Activated CD4-positive, alpha-beta T cell treated with anti-CD3 and anti-CD28 coated beads for 4 hours (primary cell): ENCODE measurements at regions not wholly inside any gene's neighbourhood (a gene's known extent, or its start where the extent isn't known, plus 50 kb on each side); places are given as distances from the start of the nearest gene placed in this dataset.

Experiments
- DNase-seq, 2 donors: peaks; one replicate each; pipeline ENCODE4 v3.0.0-alpha.2; 2020

- DNase-seq = no peak
These were observed 668.7 kb downstream of the NR2F1-AS1 start for GRCh38 chr5:92912283-92912682.

GRCh38 chr5:92911851-92912250 lies 669.2 kb downstream of the NR2F1-AS1 start:
- DNase-seq = no peak

DNA sequence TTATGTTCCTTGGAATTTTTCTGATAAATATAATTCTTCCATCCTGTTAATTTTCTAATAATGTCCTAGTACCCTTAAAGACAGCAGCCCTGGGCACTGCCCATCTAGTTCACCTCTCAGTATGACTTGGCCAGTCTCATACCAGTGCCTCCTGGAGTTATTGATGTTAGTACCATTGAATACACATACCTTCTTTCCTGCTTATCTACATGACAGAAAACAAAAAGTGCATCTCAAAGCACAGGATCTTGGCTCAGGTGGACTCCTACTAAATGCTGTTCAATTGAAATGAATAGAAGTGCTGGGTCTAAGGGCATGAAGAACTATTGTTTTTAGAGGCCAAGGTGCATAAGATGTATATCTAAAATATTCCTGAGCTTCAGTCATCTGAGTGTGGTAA lies 669.7 kb downstream of the NR2F1-AS1 start:
- DNase-seq = no peak

DNA sequence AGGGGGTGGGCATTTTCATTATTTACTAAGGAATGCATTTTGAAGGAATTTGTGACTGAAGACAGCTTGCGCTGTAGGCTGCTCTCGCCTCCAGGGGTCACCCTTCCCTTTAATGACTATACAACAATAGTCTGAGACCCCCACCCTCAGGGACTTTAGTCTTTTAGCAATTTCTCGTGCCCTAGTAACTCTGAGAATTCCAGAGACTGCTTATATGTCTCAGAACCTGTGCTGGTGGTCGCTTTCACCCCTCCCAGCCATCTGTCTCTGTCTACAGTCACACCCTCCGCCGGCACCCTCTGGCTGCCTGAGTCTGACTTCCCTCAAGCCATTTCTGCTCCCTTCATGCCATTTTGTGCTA lies 671.4 kb downstream of the NR2F1-AS1 start:
- no peak for DNase-seq

- no peak for DNase-seq
These were observed 671.9 kb downstream of the NR2F1-AS1 start for GRCh38 chr5:92908952-92909601.

GRCh38 chr5:92907938-92908606 lies 672.9 kb downstream of the NR2F1-AS1 start:
- no peak for DNase-seq

DNA sequence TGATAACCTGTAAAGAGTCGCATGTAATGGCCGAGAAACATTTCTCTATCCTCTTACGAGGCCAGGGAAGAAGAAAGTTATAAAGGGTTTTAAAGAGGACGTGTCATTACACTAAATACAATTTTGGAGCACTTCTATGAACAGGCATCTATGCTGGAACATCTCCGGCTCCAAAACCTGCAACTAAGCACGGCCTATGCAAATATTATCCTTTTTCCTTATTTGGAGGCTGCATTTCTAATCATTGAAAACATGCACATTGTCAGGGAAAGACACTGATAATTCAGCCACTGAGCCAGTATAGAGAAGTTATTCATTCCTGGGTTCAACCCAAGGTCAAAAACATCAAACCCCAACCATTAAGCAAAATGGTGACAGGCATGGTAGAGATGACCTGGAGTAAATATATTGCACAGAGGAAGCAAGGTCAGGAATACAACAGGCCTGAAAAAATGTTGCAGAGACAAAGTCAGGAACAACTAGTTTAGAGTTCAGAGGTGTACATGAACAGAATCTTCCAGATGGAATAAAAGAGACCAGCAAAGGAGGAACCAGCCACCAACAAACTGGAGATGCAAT lies 674.1 kb downstream of the NR2F1-AS1 start:
- DNase-seq = no peak

- DNase-seq = no peak
These were observed 677.0 kb downstream of the NR2F1-AS1 start for GRCh38 chr5:92904021-92904420.

DNA sequence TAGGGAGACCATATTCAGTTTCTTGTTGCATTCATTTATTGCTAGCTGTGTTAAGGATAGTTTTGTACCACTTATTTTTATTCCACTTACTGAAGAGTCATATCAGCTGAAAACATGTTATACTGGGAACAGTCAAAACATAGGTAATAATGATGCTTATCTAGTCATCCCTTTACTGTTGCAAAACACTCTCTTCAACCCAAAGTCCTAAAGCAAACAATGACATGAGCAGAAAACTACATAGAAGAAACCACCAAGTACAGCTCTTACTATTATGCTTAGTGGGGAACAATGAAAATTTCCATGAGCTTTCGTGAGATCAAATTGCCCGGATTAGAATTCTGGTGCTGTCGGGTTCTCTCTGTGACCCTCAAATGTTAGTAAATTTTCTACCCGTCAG lies 681.4 kb downstream of the NR2F1-AS1 start:
- no peak for DNase-seq

GRCh38 chr5:92896722-92897121 lies 684.3 kb downstream of the NR2F1-AS1 start:
- DNase-seq = no peak

DNA sequence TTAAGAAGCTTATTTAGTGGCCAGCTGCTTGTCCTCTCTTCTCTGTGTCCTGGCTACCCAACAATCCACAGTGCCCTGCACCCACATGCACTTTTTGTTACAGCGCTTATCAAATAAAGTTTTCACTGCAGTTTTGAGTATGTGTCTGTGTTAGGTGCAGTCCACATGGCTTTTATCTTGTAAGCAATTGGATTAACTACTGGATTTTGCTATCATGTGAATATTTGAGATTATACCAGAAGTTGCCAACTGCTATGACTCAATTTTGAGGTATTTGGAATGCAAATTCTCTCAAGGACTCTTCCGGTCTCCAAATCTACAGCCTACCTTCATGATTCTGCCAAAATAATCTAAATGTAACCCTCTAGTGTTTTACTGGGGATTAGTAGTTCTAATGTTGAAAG lies 690.2 kb downstream of the NR2F1-AS1 start:
- no peak for DNase-seq

- DNase-seq = no peak
These were observed 691.9 kb downstream of the NR2F1-AS1 start for GRCh38 chr5:92889140-92889539.

DNA sequence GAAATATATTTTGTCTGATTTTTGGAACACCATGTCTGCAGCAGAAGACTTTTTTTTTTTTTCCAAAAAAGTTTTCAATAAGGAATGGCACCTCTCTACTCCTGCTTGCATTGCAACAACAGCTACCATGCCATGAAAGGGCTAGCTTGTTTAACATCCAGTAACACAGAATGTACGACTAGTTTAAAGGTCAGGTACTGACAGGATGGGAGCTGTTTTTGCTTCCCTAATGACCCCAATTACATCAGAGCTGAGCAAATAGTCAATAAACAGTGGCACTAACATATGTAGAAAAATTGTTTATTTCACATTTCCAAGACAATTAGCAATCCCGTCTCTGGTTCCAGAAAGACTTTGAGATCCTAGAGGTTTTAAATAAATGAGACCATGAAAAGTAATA lies 693.8 kb downstream of the NR2F1-AS1 start:
- DNase-seq = no peak

GRCh38 chr5:92886751-92887150 lies 694.3 kb downstream of the NR2F1-AS1 start:
- no peak for DNase-seq

DNA sequence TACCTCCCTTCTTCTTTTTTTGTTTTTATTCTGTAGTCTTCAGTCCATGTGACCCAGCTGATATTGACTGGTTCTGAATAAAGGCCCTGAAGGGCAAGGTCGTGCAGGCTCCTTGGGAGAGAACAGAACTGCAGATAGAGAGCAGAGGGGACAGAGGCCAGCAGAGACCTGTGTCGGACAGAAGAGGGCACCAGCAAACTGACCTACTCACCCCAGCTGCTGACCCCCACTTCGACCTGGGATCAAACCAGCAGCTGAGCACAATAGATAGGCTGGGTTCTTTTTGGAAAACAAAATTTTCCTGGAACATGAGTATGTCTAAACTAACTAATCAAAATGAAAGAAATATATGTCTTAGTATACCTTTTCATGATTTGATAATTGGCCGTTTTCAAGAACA lies 695.1 kb downstream of the NR2F1-AS1 start:
- DNase-seq = no peak

DNA sequence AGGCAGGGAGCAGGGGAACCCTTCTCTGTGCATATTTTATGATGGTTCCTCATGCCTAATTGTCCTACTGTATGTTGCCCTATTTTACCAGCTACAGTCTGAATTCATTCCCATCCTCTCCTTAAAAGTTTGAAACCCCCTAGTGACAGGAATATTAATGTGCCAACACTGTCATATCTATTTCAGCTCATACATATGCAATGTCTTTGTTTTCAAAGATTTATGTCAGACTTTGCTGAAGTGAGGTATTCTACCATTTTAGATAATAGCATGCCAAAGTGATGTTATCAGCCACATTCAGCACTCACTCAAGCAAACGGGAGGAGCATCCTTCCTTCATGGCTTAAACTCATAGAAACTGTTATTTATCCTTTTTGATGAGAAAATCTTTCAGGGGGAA lies 696.5 kb downstream of the NR2F1-AS1 start:
- no peak for DNase-seq

DNA sequence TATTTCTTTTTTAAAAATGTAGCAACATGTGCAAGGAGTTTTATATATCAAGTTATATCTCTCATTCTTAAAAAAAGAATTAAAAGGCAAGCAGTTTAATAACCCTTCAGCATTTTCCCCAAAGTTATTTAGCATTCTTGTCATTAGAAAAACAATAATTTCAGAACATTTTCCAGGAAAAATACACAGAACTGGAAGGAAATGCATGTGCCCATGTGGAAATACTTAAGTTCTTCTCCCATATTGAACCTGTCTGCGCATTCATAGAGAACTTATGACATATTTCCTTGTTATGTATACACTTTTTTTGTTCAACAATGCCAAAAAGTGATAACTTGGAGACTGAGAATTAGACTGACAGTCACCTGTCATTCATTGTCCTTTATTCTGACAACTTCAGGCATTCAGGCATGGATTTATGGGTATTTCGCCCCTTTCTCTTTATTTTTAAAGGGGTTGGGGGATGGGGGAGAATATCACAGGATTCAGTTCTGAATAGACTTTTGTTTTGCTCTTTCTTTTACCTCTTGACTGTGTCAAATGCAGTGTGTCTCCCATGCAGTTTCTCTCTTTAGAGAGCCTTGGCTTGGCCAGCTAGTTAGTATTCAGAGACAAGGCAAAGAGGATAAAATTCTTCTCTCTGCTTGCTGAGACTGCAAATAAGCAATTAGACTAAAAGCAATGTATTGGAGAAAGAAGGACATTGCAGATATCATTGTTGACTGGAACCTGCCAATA lies 701.0 kb downstream of the NR2F1-AS1 start:
- no peak for DNase-seq

- DNase-seq = no peak
These were observed 706.2 kb downstream of the NR2F1-AS1 start for GRCh38 chr5:92874790-92875189.

GRCh38 chr5:92868442-92868841 lies 712.6 kb downstream of the NR2F1-AS1 start:
- DNase-seq = no peak

DNA sequence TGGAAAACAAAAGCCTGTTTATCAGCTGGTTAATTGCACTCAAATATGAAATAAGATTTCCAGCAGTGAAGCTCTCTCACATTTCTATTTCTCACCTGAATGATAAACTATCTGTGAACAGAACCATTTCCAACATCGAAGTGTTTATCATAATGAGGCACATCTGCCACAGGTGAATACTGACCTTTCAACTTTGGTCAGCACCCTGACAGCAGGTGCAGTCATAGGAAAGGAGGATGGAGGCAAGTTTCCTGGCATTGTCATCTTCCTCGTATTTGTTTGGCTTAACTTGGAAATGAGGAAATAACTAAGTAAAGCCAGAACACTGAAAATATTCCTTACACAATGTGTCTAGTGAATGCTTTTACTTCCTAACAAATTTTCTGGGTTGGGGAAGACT lies 716.4 kb downstream of the NR2F1-AS1 start:
- no peak for DNase-seq

DNA sequence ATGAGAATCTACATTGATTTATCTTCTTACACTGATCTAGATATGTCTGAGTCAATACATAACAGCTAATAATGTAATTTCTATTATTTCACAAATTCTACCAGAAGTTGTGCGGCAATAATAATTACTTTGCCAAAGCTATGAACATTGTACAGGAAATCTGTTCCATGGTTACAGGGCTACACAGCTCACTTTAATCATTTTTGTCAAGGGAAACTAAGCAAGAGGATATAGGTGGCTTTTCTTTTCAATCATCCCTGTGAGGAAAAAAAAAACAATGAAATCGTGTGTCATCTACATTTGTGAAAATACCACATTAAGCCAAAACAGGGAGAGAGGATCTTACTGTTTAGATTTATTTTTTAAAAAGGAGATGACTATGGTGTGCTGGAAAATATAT lies 717.4 kb downstream of the NR2F1-AS1 start:
- DNase-seq = no peak

DNA sequence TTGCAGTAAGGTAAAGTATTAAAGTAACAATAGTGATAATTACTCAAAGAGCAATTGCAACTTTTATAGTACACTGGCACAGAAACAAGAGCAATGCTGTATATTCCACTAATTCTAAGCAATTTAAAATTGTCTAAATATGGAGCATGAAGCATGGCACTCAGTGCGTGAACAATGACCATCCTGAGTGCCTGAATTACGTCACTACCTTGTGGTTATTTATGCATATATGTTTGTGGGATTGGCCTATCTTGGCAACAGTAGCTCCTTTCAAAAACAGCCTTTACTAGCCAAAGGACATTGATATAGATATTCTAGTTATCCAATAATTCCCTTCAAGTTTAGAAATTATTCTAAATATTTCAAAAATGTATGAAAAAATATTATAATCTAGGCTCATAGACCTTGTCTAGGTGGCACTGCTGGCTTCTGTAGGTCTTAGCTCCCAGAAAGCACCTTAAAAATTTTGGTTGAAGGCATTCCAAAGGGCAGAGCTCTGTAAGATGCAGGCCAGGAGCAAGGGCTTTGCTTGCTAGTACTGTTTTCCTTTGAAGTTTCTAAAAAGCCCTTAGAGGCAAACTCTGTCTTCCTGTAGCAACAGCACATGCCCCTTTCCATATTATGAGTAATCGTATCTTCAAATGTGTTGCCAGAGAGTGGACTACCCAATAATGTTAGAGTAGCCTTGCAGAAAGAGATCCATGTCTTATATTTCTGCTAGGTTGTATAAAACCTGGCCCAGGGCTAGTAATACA lies 719.3 kb downstream of the NR2F1-AS1 start:
- no peak for DNase-seq

DNA sequence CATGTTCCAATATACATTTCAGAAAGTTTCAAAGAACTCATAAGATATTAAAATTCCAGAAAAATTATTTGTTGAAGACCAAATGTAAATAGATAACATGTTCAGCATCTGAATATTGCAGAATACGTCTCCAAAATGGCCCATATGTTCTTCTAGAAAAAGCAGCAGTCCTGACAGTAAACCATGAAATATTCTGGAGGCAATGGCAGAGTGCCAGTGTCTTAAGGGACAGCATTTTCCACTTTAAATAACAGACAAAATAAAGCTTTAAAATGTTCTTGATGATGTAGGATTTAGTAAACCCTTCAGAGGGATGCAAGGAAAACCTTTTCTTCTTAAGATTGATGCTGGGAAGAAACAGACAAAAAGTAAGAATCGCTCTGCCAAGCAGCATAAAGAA lies 721.0 kb downstream of the NR2F1-AS1 start:
- DNase-seq = no peak
